ENCODE measurements at regions not wholly inside any gene's neighbourhood (a gene's known extent, or its start where the extent isn't known, plus 50 kb on each side); places are given as distances from the start of the nearest gene placed in this dataset.

GRCh38 chr4:64721106-64721505, 311.9 kb upstream of the TECRL start:
- TF ChIP-seq EZH2 (IDR thresholded peaks at IDR 0.05; ENCODE audit: low read length, unreplicated experiment): no peak
- TF ChIP-seq CTCF (conservative IDR thresholded peaks at IDR 0.05; ENCODE audit: low read depth, low read length): peak; percentile 24; the same call in 1 of the 2 replicates
- TF ChIP-seq EZH2phosphoT487 (IDR thresholded peaks at IDR 0.05; ENCODE audit: borderline replicate concordance, low read length): no peak
